ENCODE measurements at regions not wholly inside any gene's neighbourhood (a gene's known extent, or its start where the extent isn't known, plus 50 kb on each side); places are given as distances from the start of the nearest gene placed in this dataset.

DNA sequence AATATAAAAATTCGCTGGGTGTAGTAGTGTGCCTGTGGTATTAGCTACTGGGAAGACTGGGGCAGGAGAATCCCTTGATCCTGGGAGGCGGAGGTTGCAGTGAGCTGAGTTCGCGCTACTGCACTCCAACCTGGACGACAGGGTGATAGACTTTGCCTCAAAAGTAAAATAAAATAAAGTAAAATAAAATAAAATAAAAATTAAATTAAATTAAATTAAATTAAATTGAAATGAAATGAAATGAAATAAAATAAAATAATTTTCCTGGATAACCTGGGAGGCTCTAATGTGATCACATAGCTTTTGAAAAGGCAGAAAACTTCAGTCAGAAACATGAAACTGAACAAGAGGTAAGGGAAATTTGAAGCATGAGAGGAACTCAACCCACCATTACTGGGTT, 818.4 kb upstream of the ATXN7L3B start:
- no peak overlapping the region for H3K4me2 ChIP-seq (ENCODE audit: low read length)
- no peaks in the 10 kb centered on the region for H3K4me1 ChIP-seq
- no peaks in the 10 kb centered on the region for H3K79me2 ChIP-seq
- H3K36me3 ChIP-seq (ENCODE audit: control insufficient read depth, insufficient read depth, low read length), result no peaks in the 10 kb centered on the region
- TF ChIP-seq CTCF (IDR thresholded peaks at IDR 0.05), result no peak
- no peak overlapping the region for H3K27ac ChIP-seq
- no peak overlapping the region for H3K4me3 ChIP-seq (ENCODE audit: low read depth, low read length)
- no peaks in the 10 kb centered on the region for H3K27me3 ChIP-seq (ENCODE audit: control insufficient read depth, insufficient read depth, low read length)
- no peak overlapping the region for H3K9ac ChIP-seq
- H2AFZ ChIP-seq, result no peak overlapping the region
- H3K9me3 ChIP-seq (ENCODE audit: control insufficient read depth, low read length), result no peaks in the 10 kb centered on the region

GRCh38 chr12:73726881-73727280, 810.8 kb upstream of the ATXN7L3B start:
- no peaks in the 10 kb centered on the region for H3K27me3 ChIP-seq (ENCODE audit: control insufficient read depth, insufficient read depth, low read length)
- no peak overlapping the region for H3K4me3 ChIP-seq (ENCODE audit: low read depth, low read length)
- H3K27ac ChIP-seq, result no peak overlapping the region
- TF ChIP-seq CTCF (IDR thresholded peaks at IDR 0.05), result no peak
- no peaks in the 10 kb centered on the region for H3K9me3 ChIP-seq (ENCODE audit: control insufficient read depth, low read length)
- H3K79me2 ChIP-seq, result no peaks in the 10 kb centered on the region
- H3K9ac ChIP-seq, result no peak overlapping the region
- no peaks in the 10 kb centered on the region for H3K36me3 ChIP-seq (ENCODE audit: control insufficient read depth, insufficient read depth, low read length)
- H2AFZ ChIP-seq, result no peak overlapping the region
- no peak overlapping the region for H3K4me2 ChIP-seq (ENCODE audit: low read length)
- H3K4me1 ChIP-seq, result no peaks in the 10 kb centered on the region

DNA sequence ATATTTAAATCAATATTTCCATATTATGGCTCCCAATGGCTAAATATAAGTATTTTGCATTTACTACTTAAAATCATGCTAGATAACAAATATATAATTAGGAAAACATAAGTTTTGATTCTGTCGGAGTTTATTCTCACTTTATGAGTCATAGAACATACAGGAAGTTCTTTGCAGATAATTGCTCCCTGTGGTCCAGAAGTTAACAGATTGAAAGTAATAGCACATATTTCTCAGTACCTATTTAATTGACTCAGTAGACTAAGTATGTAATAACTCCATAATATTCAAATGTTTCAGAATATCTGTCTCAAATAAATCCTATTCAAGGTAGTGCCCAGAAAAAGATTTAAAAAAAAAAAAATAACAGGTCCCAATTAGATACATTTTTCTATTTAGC, 806.0 kb upstream of the ATXN7L3B start:
- Histone ChIP-seq H3K4me2 (ENCODE audit: low read length) (no peak overlapping the region), H3K4me3 (ENCODE audit: low read depth, low read length) (no peak overlapping the region), H3K79me2 (no peaks in the 10 kb centered on the region), H3K27me3 (ENCODE audit: control insufficient read depth, insufficient read depth, low read length) (no peaks in the 10 kb centered on the region), H3K27ac (no peak overlapping the region), H3K9ac (no peak overlapping the region), H2AFZ (no peak overlapping the region), H3K4me1 (no peaks in the 10 kb centered on the region), H3K9me3 (ENCODE audit: control insufficient read depth, low read length) (no peaks in the 10 kb centered on the region), H3K36me3 (ENCODE audit: control insufficient read depth, insufficient read depth, low read length) (no peaks in the 10 kb centered on the region)
- TF ChIP-seq CTCF (IDR thresholded peaks at IDR 0.05), result no peak

GRCh38 chr12:73769337-73769736, 768.3 kb upstream of the ATXN7L3B start:
- H3K4me2 ChIP-seq (ENCODE audit: low read length), result no peak overlapping the region
- H3K79me2 ChIP-seq, result no peaks in the 10 kb centered on the region
- no peaks in the 10 kb centered on the region for H3K4me1 ChIP-seq
- H3K4me3 ChIP-seq (ENCODE audit: low read depth, low read length), result no peak overlapping the region
- no peak overlapping the region for H3K27ac ChIP-seq
- H2AFZ ChIP-seq, result no peak overlapping the region
- no peaks in the 10 kb centered on the region for H3K27me3 ChIP-seq (ENCODE audit: control insufficient read depth, insufficient read depth, low read length)
- no peaks in the 10 kb centered on the region for H3K36me3 ChIP-seq (ENCODE audit: control insufficient read depth, insufficient read depth, low read length)
- H3K9me3 ChIP-seq (ENCODE audit: control insufficient read depth, low read length), result no peaks in the 10 kb centered on the region
- no peak overlapping the region for H3K9ac ChIP-seq
- TF ChIP-seq CTCF (IDR thresholded peaks at IDR 0.05), result no peak

DNA sequence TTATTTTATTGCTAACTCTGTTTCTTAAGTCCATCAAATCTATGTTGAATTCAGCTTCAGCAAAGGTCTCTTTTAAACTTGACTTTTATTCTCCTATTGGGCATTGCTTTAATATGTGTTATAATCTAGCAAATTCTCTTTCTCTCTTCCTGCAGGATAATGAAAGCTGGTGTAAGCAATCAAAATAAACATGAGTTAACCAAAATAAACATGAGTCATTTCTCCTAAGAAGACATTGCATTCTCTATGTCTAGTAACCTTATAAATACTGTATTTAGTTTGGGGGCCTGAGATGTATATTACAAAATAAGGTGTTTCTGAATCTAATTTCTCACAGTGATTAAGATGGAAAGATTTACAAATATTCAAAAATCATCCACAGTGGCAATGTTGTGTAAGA, 739.1 kb upstream of the ATXN7L3B start:
- Histone ChIP-seq H3K4me2 (ENCODE audit: low read length) (no peak overlapping the region), H3K27ac (no peak overlapping the region), H3K9ac (no peak overlapping the region), H3K4me1 (no peaks in the 10 kb centered on the region), H3K4me3 (ENCODE audit: low read depth, low read length) (no peak overlapping the region), H2AFZ (no peak overlapping the region), H3K79me2 (no peaks in the 10 kb centered on the region), H3K36me3 (ENCODE audit: control insufficient read depth, insufficient read depth, low read length) (no peaks in the 10 kb centered on the region), H3K27me3 (ENCODE audit: control insufficient read depth, insufficient read depth, low read length) (no peaks in the 10 kb centered on the region), H3K9me3 (ENCODE audit: control insufficient read depth, low read length) (no peaks in the 10 kb centered on the region)
- no peak for TF ChIP-seq CTCF (IDR thresholded peaks at IDR 0.05)
